ENCODE measurements at regions not wholly inside any gene's neighbourhood (a gene's known extent, or its start where the extent isn't known, plus 50 kb on each side); places are given as distances from the start of the nearest gene placed in this dataset.
"Not testable (repeated sequence)": the region's sequence is repeated elsewhere in the genome, so short reads cannot be mapped to it uniquely, and the experiment has no call there.

GRCh38 chr20:53721445-53721963 lies 127.9 kb upstream of the ZNF217 start:
- TF ChIP-seq CTCF, POLR2A (IDR thresholded peaks at IDR 0.05): not testable (repeated sequence)
